HUES6 (cell line): ENCODE measurements at regions not wholly inside any gene's neighbourhood (a gene's known extent, or its start where the extent isn't known, plus 50 kb on each side); places are given as distances from the start of the nearest gene placed in this dataset.

ENCODE experiments used
- H3K27ac ChIP-seq: 2 replicates; pipeline ENCODE4 v1.7.0; 2013; ENCODE audit warnings: low read depth, mild to moderate bottlenecking, low read length, inconsistent platforms
- H3K27me3 ChIP-seq: 2 replicates; pipeline ENCODE4 v1.6.1; 2013; ENCODE audit warnings: low read length; ENCODE audit not compliant: control insufficient read depth, insufficient read depth
- H3K36me3 ChIP-seq: 2 replicates; pipeline ENCODE4 v1.6.1; 2013; ENCODE audit warnings: low read length; ENCODE audit not compliant: control insufficient read depth, insufficient read depth
- H3K4me1 ChIP-seq: 2 replicates; pipeline ENCODE4 v1.6.1; 2013; ENCODE audit warnings: low read length; ENCODE audit not compliant: control insufficient read depth, insufficient read depth
- H3K4me3 ChIP-seq: 2 replicates; pipeline ENCODE4 v1.5.1; 2013; ENCODE audit warnings: low read depth, low read length
- H3K9ac ChIP-seq: one replicate; pipeline ENCODE4 v1.6.1; 2013; ENCODE audit warnings: mild to moderate bottlenecking, low read length
- H3K9me3 ChIP-seq: 2 replicates; pipeline ENCODE4 v1.6.1; 2013; ENCODE audit warnings: low read depth, low read length; ENCODE audit not compliant: control insufficient read depth, insufficient read depth

GRCh38 chr2:166831930-166832329 is 56.4 kb upstream of the XIRP2 start:
- Histone ChIP-seq H3K27ac (no peak overlapping the region), H3K9me3 (no peaks in the 10 kb centered on the region), H3K9ac (no peak overlapping the region), H3K4me3 (no peak overlapping the region), H3K27me3 (no peaks in the 10 kb centered on the region), H3K4me1 (no peaks in the 10 kb centered on the region), H3K36me3 (no peaks in the 10 kb centered on the region)

GRCh38 chr2:166825914-166826313 is 62.4 kb upstream of the XIRP2 start:
- Histone ChIP-seq H3K36me3 (no peaks in the 10 kb centered on the region), H3K4me1 (no peaks in the 10 kb centered on the region), H3K27ac (no peak overlapping the region), H3K9ac (no peak overlapping the region), H3K9me3 (no peaks in the 10 kb centered on the region), H3K4me3 (no peak overlapping the region), H3K27me3 (no peaks in the 10 kb centered on the region)

- H3K4me3 ChIP-seq: no peak overlapping the region
- H3K9ac ChIP-seq: no peak overlapping the region
- H3K27ac ChIP-seq: no peak overlapping the region
- no peaks in the 10 kb centered on the region for H3K36me3 ChIP-seq
- no peaks in the 10 kb centered on the region for H3K9me3 ChIP-seq
- no peaks in the 10 kb centered on the region for H3K4me1 ChIP-seq
- no peaks in the 10 kb centered on the region for H3K27me3 ChIP-seq
Measured at GRCh38 chr2:166814335-166814734, 73.9 kb upstream of the XIRP2 start.

GRCh38 chr2:166812166-166812891 is 76.0 kb upstream of the XIRP2 start:
- Histone ChIP-seq H3K27ac (no peak overlapping the region), H3K27me3 (no peaks in the 10 kb centered on the region), H3K4me1 (no peaks in the 10 kb centered on the region), H3K9ac (no peak overlapping the region), H3K9me3 (no peaks in the 10 kb centered on the region), H3K36me3 (no peaks in the 10 kb centered on the region), H3K4me3 (no peak overlapping the region)

- H3K27me3 ChIP-seq: no peaks in the 10 kb centered on the region
- no peaks in the 10 kb centered on the region for H3K36me3 ChIP-seq
- no peak overlapping the region for H3K9ac ChIP-seq
- no peak overlapping the region for H3K27ac ChIP-seq
- H3K4me1 ChIP-seq: peaks cover 4% of the 10 kb centered on the region
- no peak overlapping the region for H3K4me3 ChIP-seq
- 0 out of 2 replicates have a peak, but pooled peaks cover 2% of the 10 kb centered on the region for H3K9me3 ChIP-seq
Measured at GRCh38 chr2:166805753-166806152, 82.5 kb upstream of the XIRP2 start.

- Histone ChIP-seq H3K27ac (no peak overlapping the region), H3K9ac (no peak overlapping the region), H3K27me3 (no peaks in the 10 kb centered on the region), H3K4me1 (peaks cover 4% of the 10 kb centered on the region), H3K36me3 (no peaks in the 10 kb centered on the region), H3K4me3 (no peak overlapping the region), H3K9me3 (0 out of 2 replicates have a peak, but pooled peaks cover 2% of the 10 kb centered on the region)
Measured at GRCh38 chr2:166803373-166804000, 84.8 kb upstream of the XIRP2 start.

- Histone ChIP-seq H3K36me3 (no peaks in the 10 kb centered on the region), H3K4me3 (no peak overlapping the region), H3K27me3 (no peaks in the 10 kb centered on the region), H3K4me1 (peaks cover 4% of the 10 kb centered on the region), H3K9me3 (0 out of 2 replicates have a peak, but pooled peaks cover 2% of the 10 kb centered on the region), H3K9ac (no peak overlapping the region), H3K27ac (no peak overlapping the region)
Measured at GRCh38 chr2:166802475-166802874, 85.8 kb upstream of the XIRP2 start.

- no peak overlapping the region for H3K27ac ChIP-seq
Measured at GRCh38 chr2:166792808-166793207, 95.5 kb upstream of the XIRP2 start.

GRCh38 chr2:166786707-166787106 is 101.6 kb upstream of the XIRP2 start:
- Histone ChIP-seq H3K27me3 (no peaks in the 10 kb centered on the region), H3K4me1 (peaks cover 16% of the 10 kb centered on the region), H3K36me3 (no peaks in the 10 kb centered on the region), H3K9ac (no peak overlapping the region), H3K4me3 (no peak overlapping the region), H3K9me3 (no peaks in the 10 kb centered on the region), H3K27ac (no peak overlapping the region)

More at GRCh38 chr2:166792808-166793207, 95.5 kb upstream of the XIRP2 start:
- peaks cover 7% of the 10 kb centered on the region; the same call in 1 of the 2 replicates for H3K9me3 ChIP-seq
- no peaks in the 10 kb centered on the region for H3K36me3 ChIP-seq
- no peak overlapping the region for H3K9ac ChIP-seq
- H3K4me3 ChIP-seq: no peak overlapping the region
- no peaks in the 10 kb centered on the region for H3K27me3 ChIP-seq
- no peaks in the 10 kb centered on the region for H3K4me1 ChIP-seq

GRCh38 chr2:166784296-166784946 is 103.9 kb upstream of the XIRP2 start:
- Histone ChIP-seq H3K27ac (no peak overlapping the region), H3K36me3 (no peaks in the 10 kb centered on the region), H3K9ac (no peak overlapping the region), H3K4me1 (peaks cover 19% of the 10 kb centered on the region), H3K27me3 (no peaks in the 10 kb centered on the region), H3K9me3 (no peaks in the 10 kb centered on the region), H3K4me3 (no peak overlapping the region)

GRCh38 chr2:166775176-166775575 is 113.1 kb upstream of the XIRP2 start:
- Histone ChIP-seq H3K36me3 (no peaks in the 10 kb centered on the region), H3K9ac (no peak overlapping the region), H3K27ac (no peak overlapping the region), H3K4me1 (peaks cover 28% of the 10 kb centered on the region), H3K9me3 (no peaks in the 10 kb centered on the region), H3K27me3 (no peaks in the 10 kb centered on the region), H3K4me3 (no peak overlapping the region)
